HCT116 (cell line): ENCODE measurements at regions not wholly inside any gene's neighbourhood (a gene's known extent, or its start where the extent isn't known, plus 50 kb on each side); places are given as distances from the start of the nearest gene placed in this dataset.

Experiments
- CEBPB ChIP-seq: IDR thresholded peaks from 2 replicates; pipeline ENCODE4 v1.6.1; 2012; ENCODE audit warnings: low read depth
- EGR1 ChIP-seq: IDR thresholded peaks from 2 replicates; pipeline ENCODE4 v1.6.1; 2012; ENCODE audit warnings: low read depth
- ELF1 ChIP-seq: IDR thresholded peaks from 2 replicates; pipeline ENCODE4 v1.6.1; 2012; ENCODE audit warnings: low read depth, borderline replicate concordance
- EZH2 ChIP-seq: fragments of 200-600 bp; sonication (generic); IDR thresholded peaks from 2 replicates; pipeline ENCODE4 v1.6.1; 2017; ENCODE audit warnings: antibody characterized with exemption, mixed run types
- EZH2phosphoT487 ChIP-seq: fragments of 200-600 bp; IDR thresholded peaks from 2 replicates; pipeline ENCODE4 v1.6.1; 2018; ENCODE audit warnings: antibody characterized with exemption, borderline replicate concordance
- FOSL1 ChIP-seq: IDR thresholded peaks from 2 replicates; pipeline ENCODE4 v1.6.1; 2012; ENCODE audit warnings: low read depth
- JUND ChIP-seq: IDR thresholded peaks from 2 replicates; pipeline ENCODE4 v1.6.1; 2012
- POLR2A ChIP-seq: IDR thresholded peaks from 2 replicates; pipeline ENCODE4 v1.7.0; 2011; ENCODE audit warnings: borderline replicate concordance; ENCODE audit not compliant: insufficient read depth, insufficient read length; ENCODE audit errors: extremely low read depth
- POLR2AphosphoS5 ChIP-seq: IDR thresholded peaks from 2 replicates; pipeline ENCODE4 v1.6.1; 2011; ENCODE audit warnings: mild to moderate bottlenecking, low read depth, low read length, moderate library complexity
- SIN3A ChIP-seq: IDR thresholded peaks from 2 replicates; pipeline ENCODE4 v1.6.1; 2012; ENCODE audit warnings: low read depth
- SRF ChIP-seq: IDR thresholded peaks from 2 replicates; pipeline ENCODE4 v1.6.1; 2012; ENCODE audit warnings: low read depth
- TCF7L2 ChIP-seq: IDR thresholded peaks from 2 replicates; pipeline ENCODE4 v1.7.0; 2011; ENCODE audit warnings: borderline replicate concordance, inconsistent platforms; ENCODE audit not compliant: insufficient read depth, insufficient read length; ENCODE audit errors: extremely low read depth
- YY1 ChIP-seq: IDR thresholded peaks from 2 replicates; pipeline ENCODE4 v1.6.1; 2011; ENCODE audit warnings: low read length, low read depth, moderate library complexity, mild to moderate bottlenecking; ENCODE audit not compliant: insufficient replicate concordance; ENCODE audit errors: extremely low read depth
- TF ChIP-seq, protein P1 (sequence below), 3 experiments: fragments of 200-600 bp in 1 of 3; sonication (generic) in 1 of 3; IDR thresholded peaks in 2 of 3; conservative IDR thresholded peaks in 1 of 3; 2 replicates each; pipeline ENCODE4 v1.5.1; 2012 to 2017; ENCODE audit warnings: low read depth in 2 of 3, low read length in 2 of 3, antibody characterized with exemption in 1 of 3, borderline replicate concordance in 1 of 3, control low read depth in 1 of 3, mild to moderate bottlenecking in 1 of 3, mixed read lengths in 1 of 3, mixed run types in 1 of 3, moderate library complexity in 1 of 3; ENCODE audit not compliant: insufficient read depth in 1 of 3

- no peak for TF ChIP-seq ELF1
- TF ChIP-seq, protein P1, sequence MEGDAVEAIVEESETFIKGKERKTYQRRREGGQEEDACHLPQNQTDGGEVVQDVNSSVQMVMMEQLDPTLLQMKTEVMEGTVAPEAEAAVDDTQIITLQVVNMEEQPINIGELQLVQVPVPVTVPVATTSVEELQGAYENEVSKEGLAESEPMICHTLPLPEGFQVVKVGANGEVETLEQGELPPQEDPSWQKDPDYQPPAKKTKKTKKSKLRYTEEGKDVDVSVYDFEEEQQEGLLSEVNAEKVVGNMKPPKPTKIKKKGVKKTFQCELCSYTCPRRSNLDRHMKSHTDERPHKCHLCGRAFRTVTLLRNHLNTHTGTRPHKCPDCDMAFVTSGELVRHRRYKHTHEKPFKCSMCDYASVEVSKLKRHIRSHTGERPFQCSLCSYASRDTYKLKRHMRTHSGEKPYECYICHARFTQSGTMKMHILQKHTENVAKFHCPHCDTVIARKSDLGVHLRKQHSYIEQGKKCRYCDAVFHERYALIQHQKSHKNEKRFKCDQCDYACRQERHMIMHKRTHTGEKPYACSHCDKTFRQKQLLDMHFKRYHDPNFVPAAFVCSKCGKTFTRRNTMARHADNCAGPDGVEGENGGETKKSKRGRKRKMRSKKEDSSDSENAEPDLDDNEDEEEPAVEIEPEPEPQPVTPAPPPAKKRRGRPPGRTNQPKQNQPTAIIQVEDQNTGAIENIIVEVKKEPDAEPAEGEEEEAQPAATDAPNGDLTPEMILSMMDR (IDR thresholded peaks at IDR 0.05 in 2 of 3, conservative IDR thresholded peaks at IDR 0.05 in 1 of 3; ENCODE audit: borderline replicate concordance in 1 of 3, insufficient read depth in 1 of 3, low read depth in 2 of 3, low read length in 2 of 3): no peak
- TF ChIP-seq JUND: no peak
- no peak for TF ChIP-seq POLR2AphosphoS5
- no peak for TF ChIP-seq POLR2A
- TF ChIP-seq EZH2phosphoT487: no peak
- TF ChIP-seq FOSL1: no peak
- no peak for TF ChIP-seq TCF7L2
- TF ChIP-seq YY1: no peak
- no peak for TF ChIP-seq EZH2
- no peak for TF ChIP-seq CEBPB
- no peak for TF ChIP-seq SRF
- TF ChIP-seq EGR1: no peak
- no peak for TF ChIP-seq SIN3A
These were observed 502.4 kb upstream of the TNP1 start for GRCh38 chr2:217362286-217362685.
